ENCODE measurements at regions not wholly inside any gene's neighbourhood (a gene's known extent, or its start where the extent isn't known, plus 50 kb on each side); places are given as distances from the start of the nearest gene placed in this dataset.
A peak's percentile ranks its signal among the peaks of the same experiment; 100 is the strongest.

DNA sequence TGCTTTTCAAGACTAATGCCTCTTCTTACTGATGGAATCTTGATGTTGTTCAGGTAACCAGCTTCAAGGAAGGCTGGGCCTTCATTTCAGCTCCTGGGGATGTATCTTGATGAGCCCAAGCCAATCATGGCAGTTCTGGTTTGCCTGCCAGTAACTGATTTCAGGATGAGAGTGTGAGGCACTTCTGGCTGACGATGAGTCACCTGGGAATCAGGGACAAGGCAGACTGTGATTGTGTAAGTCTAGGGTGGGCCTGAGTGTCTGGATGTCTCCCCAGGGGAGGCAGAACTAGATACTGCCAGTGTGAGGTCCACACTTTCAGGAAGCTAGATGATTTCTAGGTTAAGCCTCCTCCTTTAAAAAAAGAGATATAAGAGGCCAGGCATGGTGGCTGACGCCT lies 77.3 kb upstream of the KL start:
- Histone ChIP-seq H3K4me3 (ENCODE audit: low read length) (no peak overlapping the region), H3K4me1 (ENCODE audit: insufficient read depth, low read length) (peaks cover 2% of the 10 kb centered on the region), H3K36me3 (ENCODE audit: insufficient read depth, low read length) (no peaks in the 10 kb centered on the region), H3K27me3 (ENCODE audit: insufficient read depth, low read length) (no peaks in the 10 kb centered on the region), H2AFZ (ENCODE audit: low read depth, low read length) (no peak overlapping the region), H3K9me3 (ENCODE audit: low read length) (peaks cover 4% of the 10 kb centered on the region)

DNA sequence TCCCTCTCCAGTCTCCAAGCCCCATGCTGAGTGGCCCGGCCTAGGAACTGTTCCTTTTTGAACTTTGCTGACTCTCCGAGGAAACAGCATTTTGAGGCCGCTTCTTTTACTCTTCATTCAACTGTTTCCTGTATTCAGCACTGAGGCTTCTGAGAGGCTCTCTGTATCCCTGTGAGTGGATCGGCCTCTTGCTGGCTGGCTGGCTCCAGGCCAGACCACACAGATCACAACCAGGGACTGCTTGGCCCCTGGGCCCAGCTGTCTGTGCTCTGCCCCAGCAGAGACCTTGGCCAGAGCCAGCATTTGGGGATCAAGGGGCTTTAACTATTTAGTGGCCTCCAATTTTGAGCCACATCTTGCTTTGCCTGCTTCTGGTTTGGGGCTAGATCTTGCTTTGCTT lies 75.6 kb upstream of the KL start:
- Histone ChIP-seq H3K9me3 (ENCODE audit: low read length) (peaks cover 4% of the 10 kb centered on the region), H3K36me3 (ENCODE audit: insufficient read depth, low read length) (no peaks in the 10 kb centered on the region), H2AFZ (ENCODE audit: low read depth, low read length) (peak overlapping the region; percentile 42), H3K4me3 (ENCODE audit: low read length) (no peak overlapping the region), H3K4me1 (ENCODE audit: insufficient read depth, low read length) (peaks cover 2% of the 10 kb centered on the region), H3K27me3 (ENCODE audit: insufficient read depth, low read length) (no peaks in the 10 kb centered on the region)

DNA sequence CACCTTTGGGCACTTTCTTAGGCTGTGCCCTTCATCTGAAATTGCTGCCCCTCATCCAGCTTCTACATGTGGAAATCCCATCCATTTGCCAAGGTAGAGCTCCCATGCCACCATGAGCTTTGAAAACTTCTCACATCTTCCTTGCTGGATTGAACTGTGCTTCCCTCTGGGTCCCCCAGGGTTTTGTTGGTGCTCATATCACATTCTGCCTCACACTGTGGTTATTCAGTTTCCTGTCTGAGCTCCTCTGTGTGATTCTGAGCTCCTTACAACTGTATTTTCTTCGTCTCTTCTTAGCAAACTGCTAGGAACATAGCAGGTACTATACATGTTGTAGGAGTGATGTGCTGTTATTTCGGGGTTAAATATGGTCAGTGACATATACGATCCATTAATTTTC lies 74.9 kb upstream of the KL start:
- H3K9me3 ChIP-seq (ENCODE audit: low read length): peaks cover 4% of the 10 kb centered on the region
- no peak overlapping the region for H3K4me3 ChIP-seq (ENCODE audit: low read length)
- no peak overlapping the region for H2AFZ ChIP-seq (ENCODE audit: low read depth, low read length)
- H3K4me1 ChIP-seq (ENCODE audit: insufficient read depth, low read length): peaks cover 2% of the 10 kb centered on the region
- no peaks in the 10 kb centered on the region for H3K36me3 ChIP-seq (ENCODE audit: insufficient read depth, low read length)
- no peaks in the 10 kb centered on the region for H3K27me3 ChIP-seq (ENCODE audit: insufficient read depth, low read length)

DNA sequence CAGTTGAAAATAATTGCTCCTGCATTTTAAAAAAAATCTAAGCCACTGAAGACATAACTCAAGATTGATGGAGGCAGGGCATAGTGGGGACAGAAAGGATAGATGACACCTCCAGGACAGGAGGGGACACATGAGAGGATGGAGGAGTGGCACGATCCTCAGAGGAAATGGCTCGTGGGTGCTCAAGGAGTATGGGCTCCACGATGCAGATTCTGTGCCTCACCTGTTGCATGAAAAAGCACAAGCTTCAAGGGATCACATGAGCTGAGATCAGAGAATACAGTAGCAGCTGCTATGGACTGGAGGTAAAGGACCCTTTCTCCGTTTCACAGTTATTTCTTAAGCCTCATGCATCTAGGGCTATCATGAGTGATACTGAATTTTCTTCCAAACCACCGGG lies 69.7 kb upstream of the KL start:
- H3K36me3 ChIP-seq (ENCODE audit: insufficient read depth, low read length): no peaks in the 10 kb centered on the region
- no peaks in the 10 kb centered on the region for H3K9me3 ChIP-seq (ENCODE audit: low read length)
- H2AFZ ChIP-seq (ENCODE audit: low read depth, low read length): no peak overlapping the region
- H3K27me3 ChIP-seq (ENCODE audit: insufficient read depth, low read length): no peaks in the 10 kb centered on the region
- no peak overlapping the region for H3K4me3 ChIP-seq (ENCODE audit: low read length)
- H3K4me1 ChIP-seq (ENCODE audit: insufficient read depth, low read length): no peaks in the 10 kb centered on the region

DNA sequence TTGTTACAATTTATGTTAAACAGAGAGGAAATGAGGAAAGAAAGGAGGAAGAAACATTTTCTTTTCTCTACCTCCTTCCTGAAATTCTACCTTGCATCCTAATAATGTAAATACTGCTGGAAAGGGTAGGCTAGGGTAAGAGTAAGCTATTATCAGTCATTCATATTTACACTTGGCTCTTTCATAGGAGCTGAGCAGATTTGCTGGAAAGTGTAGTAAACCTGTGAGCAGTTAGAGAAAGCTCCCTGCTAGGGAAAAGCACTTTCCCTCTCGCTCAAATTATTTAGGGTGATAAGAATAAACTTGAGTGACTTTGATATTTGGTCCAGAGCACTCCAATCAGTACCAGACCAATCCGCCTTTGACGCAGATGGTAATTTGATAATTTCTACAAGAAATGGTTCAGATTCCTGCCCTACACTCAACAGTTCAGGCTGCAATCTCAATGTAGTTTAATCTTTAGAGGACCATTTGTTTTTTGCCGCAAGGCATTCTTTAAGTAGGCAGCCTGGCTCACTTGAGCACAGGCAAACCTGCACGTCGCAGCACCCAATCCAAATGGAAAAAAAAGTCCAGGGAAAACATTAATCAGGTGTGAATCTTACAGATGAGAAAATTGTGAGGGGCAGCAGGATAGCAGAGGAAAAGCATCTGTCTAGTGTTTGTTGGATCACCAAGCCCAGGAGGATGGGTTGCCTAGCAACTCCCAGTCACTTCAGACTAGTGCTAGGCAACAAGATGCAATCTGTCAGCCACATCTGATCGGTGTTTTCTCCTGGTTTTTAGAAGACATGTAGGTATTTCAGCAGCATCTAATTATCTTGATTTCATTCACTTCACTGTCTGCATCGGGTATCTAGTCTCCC lies 68.6 kb upstream of the KL start:
- Histone ChIP-seq H3K4me3 (ENCODE audit: low read length) (no peak overlapping the region), H2AFZ (ENCODE audit: low read depth, low read length) (no peak overlapping the region), H3K27me3 (ENCODE audit: insufficient read depth, low read length) (no peaks in the 10 kb centered on the region), H3K36me3 (ENCODE audit: insufficient read depth, low read length) (no peaks in the 10 kb centered on the region), H3K9me3 (ENCODE audit: low read length) (no peaks in the 10 kb centered on the region), H3K4me1 (ENCODE audit: insufficient read depth, low read length) (no peaks in the 10 kb centered on the region)

DNA sequence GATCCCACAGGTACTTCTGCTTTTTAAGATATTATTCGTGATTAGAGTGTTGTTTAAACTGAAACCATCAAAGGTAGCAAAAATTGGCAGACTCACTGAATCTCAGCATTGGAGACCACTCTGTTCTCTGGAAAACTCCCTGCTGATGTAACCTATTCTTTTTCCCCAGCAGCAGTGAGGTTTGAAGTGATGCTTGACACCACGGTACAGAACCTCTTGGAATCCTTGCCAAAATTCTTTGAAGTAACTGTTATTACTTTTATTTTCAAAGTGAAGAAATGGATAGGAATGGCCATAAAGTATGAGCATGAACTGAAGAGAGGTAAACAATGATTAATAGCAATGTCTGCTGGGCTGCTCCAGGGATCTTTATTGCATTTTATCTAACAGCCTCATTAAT lies 66.4 kb upstream of the KL start:
- Histone ChIP-seq H3K36me3 (ENCODE audit: insufficient read depth, low read length) (no peaks in the 10 kb centered on the region), H3K4me1 (ENCODE audit: insufficient read depth, low read length) (no peaks in the 10 kb centered on the region), H3K4me3 (ENCODE audit: low read length) (no peak overlapping the region), H2AFZ (ENCODE audit: low read depth, low read length) (no peak overlapping the region), H3K27me3 (ENCODE audit: insufficient read depth, low read length) (no peaks in the 10 kb centered on the region), H3K9me3 (ENCODE audit: low read length) (no peaks in the 10 kb centered on the region)

- Histone ChIP-seq H3K27me3 (ENCODE audit: insufficient read depth, low read length) (no peaks in the 10 kb centered on the region), H3K4me1 (ENCODE audit: insufficient read depth, low read length) (no peaks in the 10 kb centered on the region), H2AFZ (ENCODE audit: low read depth, low read length) (no peak overlapping the region), H3K9me3 (ENCODE audit: low read length) (no peaks in the 10 kb centered on the region), H3K36me3 (ENCODE audit: insufficient read depth, low read length) (no peaks in the 10 kb centered on the region), H3K4me3 (ENCODE audit: low read length) (no peak overlapping the region)
Measured at GRCh38 chr13:32951580-32951979, 64.6 kb upstream of the KL start.

- H3K4me3 ChIP-seq (ENCODE audit: low read length): no peak overlapping the region
- H3K4me1 ChIP-seq (ENCODE audit: insufficient read depth, low read length): no peaks in the 10 kb centered on the region
- H3K36me3 ChIP-seq (ENCODE audit: insufficient read depth, low read length): no peaks in the 10 kb centered on the region
- no peak overlapping the region for H2AFZ ChIP-seq (ENCODE audit: low read depth, low read length)
- H3K9me3 ChIP-seq (ENCODE audit: low read length): no peaks in the 10 kb centered on the region
- peaks cover 2% of the 10 kb centered on the region for H3K27me3 ChIP-seq (ENCODE audit: insufficient read depth, low read length)
Measured at GRCh38 chr13:32955881-32956594, 60.2 kb upstream of the KL start.

- no peaks in the 10 kb centered on the region for H3K9me3 ChIP-seq (ENCODE audit: low read length)
- H2AFZ ChIP-seq (ENCODE audit: low read depth, low read length): no peak overlapping the region
- H3K4me3 ChIP-seq (ENCODE audit: low read length): no peak overlapping the region
- H3K4me1 ChIP-seq (ENCODE audit: insufficient read depth, low read length): no peaks in the 10 kb centered on the region
- peaks cover 2% of the 10 kb centered on the region for H3K27me3 ChIP-seq (ENCODE audit: insufficient read depth, low read length)
- H3K36me3 ChIP-seq (ENCODE audit: insufficient read depth, low read length): no peaks in the 10 kb centered on the region
Measured at GRCh38 chr13:32956595-32956933, 59.7 kb upstream of the KL start.

GRCh38 chr13:32960626-32961025 lies 55.6 kb upstream of the KL start:
- no peaks in the 10 kb centered on the region for H3K36me3 ChIP-seq (ENCODE audit: insufficient read depth, low read length)
- H3K27me3 ChIP-seq (ENCODE audit: insufficient read depth, low read length): peaks cover 2% of the 10 kb centered on the region
- no peak overlapping the region for H3K4me3 ChIP-seq (ENCODE audit: low read length)
- no peaks in the 10 kb centered on the region for H3K9me3 ChIP-seq (ENCODE audit: low read length)
- no peaks in the 10 kb centered on the region for H3K4me1 ChIP-seq (ENCODE audit: insufficient read depth, low read length)
- no peak overlapping the region for H2AFZ ChIP-seq (ENCODE audit: low read depth, low read length)

DNA sequence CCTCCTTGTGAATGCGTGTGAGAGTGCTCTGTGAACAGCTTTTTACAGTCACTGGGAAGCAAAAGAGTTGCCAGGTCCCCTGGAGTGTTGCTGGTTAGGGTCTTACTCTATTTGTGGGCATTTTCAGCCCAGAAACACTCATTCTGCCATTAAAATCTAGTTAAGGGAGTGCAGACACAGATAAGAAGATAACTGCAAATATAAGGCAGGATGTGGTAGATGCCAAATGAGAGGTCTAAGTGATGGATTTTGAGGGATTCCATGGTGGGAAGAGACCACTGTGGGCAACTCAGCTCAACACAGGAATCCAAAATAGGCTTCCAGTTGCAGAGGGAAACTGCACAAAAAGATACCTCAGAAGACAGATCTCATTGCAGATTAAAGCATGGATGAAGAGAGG lies 54.5 kb upstream of the KL start:
- Histone ChIP-seq H3K4me3 (ENCODE audit: low read length) (no peak overlapping the region), H2AFZ (ENCODE audit: low read depth, low read length) (no peak overlapping the region), H3K9me3 (ENCODE audit: low read length) (no peaks in the 10 kb centered on the region), H3K36me3 (ENCODE audit: insufficient read depth, low read length) (no peaks in the 10 kb centered on the region), H3K4me1 (ENCODE audit: insufficient read depth, low read length) (no peaks in the 10 kb centered on the region), H3K27me3 (ENCODE audit: insufficient read depth, low read length) (peaks cover 2% of the 10 kb centered on the region)

GRCh38 chr13:32962342-32962741 lies 53.9 kb upstream of the KL start:
- no peaks in the 10 kb centered on the region for H3K36me3 ChIP-seq (ENCODE audit: insufficient read depth, low read length)
- H3K4me3 ChIP-seq (ENCODE audit: low read length): no peak overlapping the region
- no peaks in the 10 kb centered on the region for H3K4me1 ChIP-seq (ENCODE audit: insufficient read depth, low read length)
- H2AFZ ChIP-seq (ENCODE audit: low read depth, low read length): no peak overlapping the region
- peaks cover 2% of the 10 kb centered on the region for H3K27me3 ChIP-seq (ENCODE audit: insufficient read depth, low read length)
- H3K9me3 ChIP-seq (ENCODE audit: low read length): no peaks in the 10 kb centered on the region

DNA sequence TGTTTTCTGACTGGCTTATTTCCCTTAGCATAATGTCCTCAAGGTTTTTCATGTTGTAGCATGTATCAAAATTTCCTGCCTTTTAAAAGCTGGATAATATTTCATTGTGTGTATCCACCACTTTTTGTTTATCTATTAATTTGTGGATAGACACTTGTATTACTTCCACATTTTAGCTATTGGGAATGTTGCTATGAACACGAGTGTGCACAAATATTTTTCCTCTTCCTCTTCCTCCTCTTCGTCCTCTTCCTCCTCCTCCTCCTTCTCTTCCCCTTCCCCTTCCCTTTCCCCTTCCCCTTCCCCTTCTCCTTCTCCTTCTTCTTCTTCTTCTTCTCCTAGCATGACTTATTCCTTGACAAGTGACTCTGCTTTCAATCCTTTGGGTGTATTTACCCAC lies 51.2 kb upstream of the KL start:
- H3K4me3 ChIP-seq (ENCODE audit: low read length): no peak overlapping the region
- no peaks in the 10 kb centered on the region for H3K9me3 ChIP-seq (ENCODE audit: low read length)
- no peaks in the 10 kb centered on the region for H3K27me3 ChIP-seq (ENCODE audit: insufficient read depth, low read length)
- H3K4me1 ChIP-seq (ENCODE audit: insufficient read depth, low read length): peaks cover 10% of the 10 kb centered on the region
- no peaks in the 10 kb centered on the region for H3K36me3 ChIP-seq (ENCODE audit: insufficient read depth, low read length)
- H2AFZ ChIP-seq (ENCODE audit: low read depth, low read length): no peak overlapping the region
